ENCODE measurements at regions not wholly inside any gene's neighbourhood (a gene's known extent, or its start where the extent isn't known, plus 50 kb on each side); places are given as distances from the start of the nearest gene placed in this dataset.

DNA sequence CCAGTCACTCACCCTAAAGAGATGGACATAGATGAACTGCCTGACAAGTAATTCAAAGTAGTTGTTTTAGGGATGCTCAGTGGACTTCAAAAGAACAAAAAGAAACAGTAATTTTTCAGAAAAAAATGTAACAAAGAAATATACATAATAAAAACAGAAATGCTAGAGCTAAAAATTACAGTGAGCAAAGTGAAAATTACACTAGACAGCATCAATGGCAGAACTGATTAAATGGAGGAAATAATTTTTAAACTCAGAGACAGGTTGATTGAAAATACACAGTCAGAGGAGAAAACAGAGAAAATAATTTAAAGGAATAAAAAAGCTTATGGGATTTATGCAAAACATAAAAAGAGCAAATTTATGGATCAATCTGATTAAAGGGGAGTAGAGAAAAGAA lies 1968.4 kb downstream of the EFNA5 start:
- TF ChIP-seq, protein P1, sequence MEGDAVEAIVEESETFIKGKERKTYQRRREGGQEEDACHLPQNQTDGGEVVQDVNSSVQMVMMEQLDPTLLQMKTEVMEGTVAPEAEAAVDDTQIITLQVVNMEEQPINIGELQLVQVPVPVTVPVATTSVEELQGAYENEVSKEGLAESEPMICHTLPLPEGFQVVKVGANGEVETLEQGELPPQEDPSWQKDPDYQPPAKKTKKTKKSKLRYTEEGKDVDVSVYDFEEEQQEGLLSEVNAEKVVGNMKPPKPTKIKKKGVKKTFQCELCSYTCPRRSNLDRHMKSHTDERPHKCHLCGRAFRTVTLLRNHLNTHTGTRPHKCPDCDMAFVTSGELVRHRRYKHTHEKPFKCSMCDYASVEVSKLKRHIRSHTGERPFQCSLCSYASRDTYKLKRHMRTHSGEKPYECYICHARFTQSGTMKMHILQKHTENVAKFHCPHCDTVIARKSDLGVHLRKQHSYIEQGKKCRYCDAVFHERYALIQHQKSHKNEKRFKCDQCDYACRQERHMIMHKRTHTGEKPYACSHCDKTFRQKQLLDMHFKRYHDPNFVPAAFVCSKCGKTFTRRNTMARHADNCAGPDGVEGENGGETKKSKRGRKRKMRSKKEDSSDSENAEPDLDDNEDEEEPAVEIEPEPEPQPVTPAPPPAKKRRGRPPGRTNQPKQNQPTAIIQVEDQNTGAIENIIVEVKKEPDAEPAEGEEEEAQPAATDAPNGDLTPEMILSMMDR (IDR thresholded peaks at IDR 0.05) = no peak
- Histone ChIP-seq H3K36me3 (ENCODE audit: insufficient read depth in 1 of 2, low read depth in 1 of 2) (no peaks in the 10 kb centered on the region), H3K27ac (no peak overlapping the region), H3K27me3 (ENCODE audit: insufficient read depth in 3 of 3, low read length in 2 of 3) (no peaks in the 10 kb centered on the region), H3K4me1 (no peaks in the 10 kb centered on the region), H3K4me3 (no peak overlapping the region), H3K9me3 (peaks cover 24% of the 10 kb centered on the region)
- no peak for ATAC-seq
- intact Hi-C loops (cut with DNase I) = no loop called here
- no peak for DNase-seq

DNA sequence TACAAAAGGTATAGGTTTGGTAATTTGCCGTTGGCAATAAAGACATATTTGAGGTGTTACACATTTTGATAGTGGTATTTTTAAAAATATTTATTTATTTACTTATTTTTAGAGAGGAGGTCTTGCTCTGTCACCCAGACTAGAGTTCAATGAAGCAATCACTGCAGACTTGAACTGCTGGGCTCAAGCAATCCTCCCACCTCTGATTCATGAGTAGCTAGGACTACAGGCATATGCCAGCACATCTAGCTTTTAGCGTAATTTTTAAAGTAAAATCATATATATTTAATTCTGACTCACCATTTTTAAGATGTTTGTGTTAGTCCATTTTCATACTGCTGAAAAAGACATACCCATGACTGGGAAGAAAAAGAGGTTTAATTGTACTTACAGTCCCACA lies 1974.3 kb downstream of the EFNA5 start:
- Histone ChIP-seq H3K4me1 (no peaks in the 10 kb centered on the region), H3K9me3 (peaks cover 4% of the 10 kb centered on the region), H3K27ac (no peak overlapping the region), H3K4me3 (no peak overlapping the region), H3K36me3 (ENCODE audit: insufficient read depth in 1 of 2, low read depth in 1 of 2) (no peaks in the 10 kb centered on the region), H3K27me3 (ENCODE audit: insufficient read depth in 3 of 3, low read length in 2 of 3) (no peaks in the 10 kb centered on the region)
- TF ChIP-seq, protein P1 (IDR thresholded peaks at IDR 0.05) = no peak
- WGBS, 3 donors = 94 to 96% (median 95%) methylated on average over 2 of the region's 2 CpGs
- ATAC-seq (no peak), DNase-seq (no peak)
- intact Hi-C loops (cut with DNase I) = no loop called here

DNA sequence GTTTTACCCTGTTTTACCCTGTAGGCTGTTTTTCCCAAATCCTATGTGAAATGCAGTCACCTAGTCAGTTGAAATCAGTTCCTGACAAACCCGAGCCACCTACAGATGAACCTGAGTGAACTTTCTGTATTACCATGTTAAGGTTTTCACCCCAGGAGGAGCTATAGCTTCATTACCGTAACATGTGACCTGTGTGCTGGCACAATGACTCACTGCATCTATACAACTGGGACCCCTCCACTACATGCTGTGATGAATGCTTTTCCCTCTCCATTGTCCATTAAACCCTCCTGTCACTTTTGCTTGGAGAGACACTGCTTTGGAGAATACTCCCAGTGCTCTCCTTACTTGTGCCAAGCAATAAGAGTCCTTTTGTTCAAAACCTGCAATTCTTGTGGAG lies 1974.8 kb downstream of the EFNA5 start:
- 79 to 83% (median 81%) methylated on average over 2 of the region's 2 CpGs for WGBS, 3 donors
- Histone ChIP-seq H3K4me1 (no peaks in the 10 kb centered on the region), H3K4me3 (no peak overlapping the region), H3K27ac (no peak overlapping the region), H3K36me3 (ENCODE audit: insufficient read depth in 1 of 2, low read depth in 1 of 2) (no peaks in the 10 kb centered on the region), H3K9me3 (no peaks in the 10 kb centered on the region), H3K27me3 (ENCODE audit: insufficient read depth in 3 of 3, low read length in 2 of 3) (no peaks in the 10 kb centered on the region)
- intact Hi-C loops (cut with DNase I) = no loop called here
- TF ChIP-seq, protein P1 (IDR thresholded peaks at IDR 0.05) = no peak
- ATAC-seq (no peak), DNase-seq (no peak)

DNA sequence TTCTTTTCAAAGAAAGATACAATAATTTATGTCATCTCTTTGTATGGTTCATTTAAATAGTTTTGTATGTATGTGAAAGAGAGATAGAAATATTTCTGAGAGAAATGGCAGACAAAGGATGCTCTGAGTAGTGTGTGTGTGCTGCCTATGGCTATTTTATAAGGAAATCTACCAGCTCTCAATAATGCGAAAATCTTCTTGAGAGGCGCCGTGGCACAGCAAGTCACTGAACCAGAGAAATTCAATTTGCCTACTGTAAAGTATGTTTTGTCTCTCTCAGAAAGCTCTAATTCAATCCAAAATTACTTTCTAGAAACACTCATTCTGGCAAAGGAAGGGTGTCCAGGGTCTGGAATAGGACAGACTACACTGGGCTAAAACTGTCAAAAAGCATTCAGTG lies 1981.1 kb downstream of the EFNA5 start:
- H3K27me3 ChIP-seq (ENCODE audit: insufficient read depth in 3 of 3, low read length in 2 of 3) = no peaks in the 10 kb centered on the region
- DNase-seq (no peak), ATAC-seq (no peak)
- TF ChIP-seq, protein P1 (IDR thresholded peaks at IDR 0.05) = no peak
- H3K36me3 ChIP-seq (ENCODE audit: insufficient read depth in 1 of 2, low read depth in 1 of 2) = no peaks in the 10 kb centered on the region
- H3K4me3 ChIP-seq = no peak overlapping the region
- no peaks in the 10 kb centered on the region for H3K4me1 ChIP-seq
- no peaks in the 10 kb centered on the region for H3K9me3 ChIP-seq
- WGBS, 3 donors = 90 to 95% (median 93%) methylated on average over 3 of the region's 3 CpGs
- H3K27ac ChIP-seq = no peak overlapping the region
- intact Hi-C loops (cut with DNase I) = no loop called here

DNA sequence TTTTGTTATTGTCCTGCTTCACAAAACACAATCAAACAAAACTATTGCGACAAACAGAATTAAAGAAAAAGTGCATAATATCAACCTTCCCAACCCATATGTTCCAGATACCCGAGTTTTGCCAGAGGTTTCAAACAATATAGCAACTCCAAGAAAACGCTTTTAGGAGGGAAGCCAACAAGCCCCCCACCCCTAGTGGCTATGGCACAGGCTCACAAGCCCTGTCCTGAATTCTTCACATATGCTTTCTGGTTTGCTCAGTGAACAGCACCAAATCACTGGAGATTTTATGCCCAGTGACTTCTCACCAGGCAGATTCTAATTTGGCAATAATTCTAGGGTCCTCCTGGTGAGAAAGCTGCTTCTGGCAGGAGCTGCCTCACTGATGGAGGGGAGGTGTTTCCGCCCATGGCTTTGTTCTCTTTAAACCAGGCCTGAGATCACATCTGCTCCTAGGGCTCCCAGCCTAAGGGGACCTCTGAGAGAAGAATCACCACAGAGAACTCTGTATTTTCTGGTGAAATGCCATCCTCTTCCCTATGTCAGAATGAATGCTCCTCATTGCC lies 1982.4 kb downstream of the EFNA5 start:
- intact Hi-C loops (cut with DNase I) = no loop called here
- no peak for ATAC-seq
- no peak for DNase-seq
- TF ChIP-seq, protein P1 (IDR thresholded peaks at IDR 0.05) = no peak
- 39 to 59% (median 50%) methylated on average over 4 of the region's 4 CpGs for WGBS, 3 donors
- H3K36me3 ChIP-seq (ENCODE audit: insufficient read depth in 1 of 2, low read depth in 1 of 2) = no peaks in the 10 kb centered on the region
- H3K27ac ChIP-seq = no peak overlapping the region
- no peaks in the 10 kb centered on the region for H3K27me3 ChIP-seq (ENCODE audit: insufficient read depth in 3 of 3, low read length in 2 of 3)
- no peaks in the 10 kb centered on the region for H3K4me1 ChIP-seq
- H3K4me3 ChIP-seq = no peak overlapping the region
- H3K9me3 ChIP-seq = no peaks in the 10 kb centered on the region
